NCI-H226 (cell line): ENCODE measurements at regions not wholly inside any gene's neighbourhood (a gene's known extent, or its start where the extent isn't known, plus 50 kb on each side); places are given as distances from the start of the nearest gene placed in this dataset.
"Not testable (repeated sequence)": the region's sequence is repeated elsewhere in the genome, so short reads cannot be mapped to it uniquely, and the experiment has no call there.

Experiments used
- DNase-seq: peaks from one replicate; pipeline ENCODE4 v3.0.0-alpha.2; 2015

DNA sequence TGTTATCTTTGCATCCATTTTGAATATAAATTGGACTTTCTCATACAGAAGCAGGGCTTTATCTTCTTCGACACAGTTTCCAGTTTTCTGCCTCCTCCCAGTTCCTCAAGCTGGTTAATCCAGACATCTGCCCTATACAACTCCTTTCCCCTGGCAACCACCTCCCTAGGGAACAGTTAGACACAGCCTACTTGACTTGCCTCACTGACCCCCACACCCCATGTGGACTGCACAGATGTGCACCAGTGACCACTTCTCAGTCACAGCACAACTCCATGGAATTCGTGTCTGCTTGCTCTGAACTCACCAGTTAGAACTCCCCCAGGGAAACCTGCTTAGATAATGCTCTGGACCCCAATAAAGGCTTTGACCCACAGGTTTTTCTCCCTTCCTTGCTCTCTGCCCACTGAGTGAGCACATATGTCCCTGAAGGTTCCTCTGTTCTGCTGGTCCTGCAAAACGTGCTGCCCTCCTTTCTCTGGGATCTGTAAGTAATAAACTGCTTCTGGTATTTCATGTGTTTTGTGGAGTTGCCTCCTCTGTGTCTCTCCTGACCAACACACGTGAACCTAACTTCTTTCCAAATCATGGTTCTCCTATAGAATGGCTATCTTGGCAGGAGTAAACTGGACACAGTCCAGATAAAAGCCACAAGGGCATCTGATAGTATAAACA, 351.2 kb downstream of the CD83 start:
- DNase-seq = no peak

DNA sequence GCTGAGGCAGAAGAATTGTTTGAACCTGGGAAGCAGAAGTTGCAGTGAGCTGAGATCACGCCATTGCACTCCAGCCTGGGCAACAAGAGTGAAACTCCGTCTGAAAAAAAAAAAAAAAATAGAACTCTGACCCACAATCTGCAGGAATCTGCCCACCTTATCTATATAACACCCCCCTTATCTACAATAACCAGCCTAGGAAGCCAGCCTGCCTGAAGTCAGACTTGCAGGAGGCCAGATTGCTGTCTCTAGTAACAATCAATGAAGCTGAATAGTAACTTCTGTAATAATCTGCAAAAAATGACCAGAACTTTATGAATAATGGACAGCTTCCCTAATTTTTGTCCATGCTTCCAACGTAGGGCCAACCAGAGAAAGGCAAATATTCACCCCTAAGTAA, 352.5 kb downstream of the CD83 start:
- no peak for DNase-seq

DNA sequence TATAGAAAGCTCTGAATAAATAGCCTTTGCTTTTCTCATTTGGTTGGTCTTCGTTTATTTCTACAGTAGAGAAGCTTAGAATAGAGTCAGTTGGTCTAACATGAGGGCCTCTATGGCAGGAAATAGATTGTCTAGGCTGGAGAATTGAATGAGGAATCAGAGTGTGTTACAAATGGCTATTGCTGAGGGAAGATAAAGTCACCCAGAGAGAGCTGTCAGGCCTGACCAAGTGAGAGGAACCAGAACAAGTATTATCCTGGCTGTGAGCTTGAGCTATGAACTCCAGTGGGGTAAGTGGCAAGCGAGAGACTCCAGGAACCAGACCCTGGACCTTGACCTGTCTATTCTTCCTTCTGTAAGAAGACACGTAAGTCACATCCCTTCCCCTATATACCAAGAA, 353.1 kb downstream of the CD83 start:
- no peak for DNase-seq

DNA sequence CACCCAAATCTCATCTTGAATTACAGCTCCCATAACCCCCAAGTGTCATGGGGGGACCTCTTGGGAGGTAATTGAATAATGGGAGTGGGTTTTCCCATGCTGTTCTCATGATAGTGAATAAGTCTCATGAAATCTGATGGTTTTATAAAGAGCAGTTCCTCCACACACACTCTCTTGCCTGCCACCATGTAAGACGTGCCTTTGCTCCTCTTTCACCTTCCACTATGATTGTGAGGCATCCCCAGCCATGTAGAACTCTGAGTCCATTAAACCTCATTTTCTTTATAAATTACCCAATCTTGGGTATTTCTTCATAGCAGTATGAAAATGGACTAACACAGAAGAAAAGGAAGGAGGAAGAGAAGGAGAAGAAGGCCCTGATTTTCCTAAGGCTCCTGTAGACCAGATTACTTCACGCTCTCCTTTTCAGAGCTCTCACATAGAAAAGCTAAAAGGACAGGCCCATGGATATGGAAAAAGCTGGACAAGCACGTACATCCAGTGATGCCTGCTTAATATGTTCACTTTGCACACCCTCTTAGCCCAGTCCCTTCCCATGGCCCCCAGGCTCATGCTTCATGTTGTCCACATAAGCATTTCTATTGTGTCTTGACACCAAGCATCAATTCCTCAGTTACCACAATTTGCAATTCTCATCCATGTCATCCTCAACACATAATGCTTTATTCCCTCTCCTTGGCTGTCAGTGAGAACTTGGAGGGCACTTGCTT, 354.8 kb downstream of the CD83 start:
- DNase-seq = no peak

DNA sequence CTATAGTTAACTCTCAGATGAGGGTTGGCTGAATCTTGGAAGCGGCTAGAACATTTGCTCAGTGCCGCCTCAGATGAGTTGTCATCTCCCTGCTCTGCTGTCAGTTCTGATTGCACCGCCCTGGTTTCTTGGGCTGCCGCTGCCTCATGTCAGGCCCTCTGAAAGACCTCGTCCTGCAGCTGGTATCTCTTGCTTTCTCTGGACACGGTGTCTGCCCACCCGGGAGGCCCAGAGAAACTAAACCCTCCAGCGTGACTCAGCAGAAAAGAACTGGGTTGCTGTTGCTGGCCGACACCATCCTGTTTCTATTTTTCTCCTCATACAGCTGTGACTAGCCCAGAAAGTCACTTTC, 355.4 kb downstream of the CD83 start:
- DNase-seq = no peak

DNA sequence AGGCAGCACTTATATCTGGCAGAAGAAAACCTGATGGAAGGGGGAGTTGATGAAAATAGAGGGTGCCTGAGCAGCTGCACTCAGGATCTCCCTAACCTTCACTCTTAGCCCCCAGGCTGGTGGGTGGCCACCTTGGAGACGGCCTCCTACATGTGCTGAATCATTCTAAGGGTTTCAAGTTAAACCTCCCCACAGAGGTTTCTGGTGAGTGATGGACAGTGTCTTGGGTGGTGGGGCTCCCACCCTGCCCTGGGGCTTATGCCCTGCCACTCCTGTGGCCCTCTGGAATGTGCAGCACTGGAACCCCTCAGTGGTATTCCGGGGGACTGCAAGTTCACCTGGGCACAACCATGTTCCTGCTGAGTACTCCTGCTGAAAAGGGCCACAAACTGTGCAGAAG, 357.2 kb downstream of the CD83 start:
- DNase-seq = no peak

DNA sequence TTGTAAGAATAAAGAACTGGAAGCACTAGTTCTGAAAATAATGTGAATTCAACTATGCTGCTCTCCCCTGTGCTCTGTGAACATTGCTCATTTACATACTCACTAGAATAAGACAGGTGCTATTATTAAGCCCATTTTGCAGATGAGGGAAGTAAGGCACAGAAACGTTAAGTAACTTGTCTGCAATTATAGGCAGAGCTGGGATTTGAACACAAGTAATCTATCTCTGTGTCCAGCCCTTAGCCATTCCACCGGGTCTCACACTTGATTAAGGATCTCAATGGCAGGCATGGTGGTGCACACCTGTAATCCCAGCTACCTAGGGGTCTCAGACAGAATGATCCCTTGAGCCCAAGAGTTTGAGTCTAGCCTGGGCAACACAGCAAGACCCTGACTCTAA, 357.7 kb downstream of the CD83 start:
- no peak for DNase-seq

DNA sequence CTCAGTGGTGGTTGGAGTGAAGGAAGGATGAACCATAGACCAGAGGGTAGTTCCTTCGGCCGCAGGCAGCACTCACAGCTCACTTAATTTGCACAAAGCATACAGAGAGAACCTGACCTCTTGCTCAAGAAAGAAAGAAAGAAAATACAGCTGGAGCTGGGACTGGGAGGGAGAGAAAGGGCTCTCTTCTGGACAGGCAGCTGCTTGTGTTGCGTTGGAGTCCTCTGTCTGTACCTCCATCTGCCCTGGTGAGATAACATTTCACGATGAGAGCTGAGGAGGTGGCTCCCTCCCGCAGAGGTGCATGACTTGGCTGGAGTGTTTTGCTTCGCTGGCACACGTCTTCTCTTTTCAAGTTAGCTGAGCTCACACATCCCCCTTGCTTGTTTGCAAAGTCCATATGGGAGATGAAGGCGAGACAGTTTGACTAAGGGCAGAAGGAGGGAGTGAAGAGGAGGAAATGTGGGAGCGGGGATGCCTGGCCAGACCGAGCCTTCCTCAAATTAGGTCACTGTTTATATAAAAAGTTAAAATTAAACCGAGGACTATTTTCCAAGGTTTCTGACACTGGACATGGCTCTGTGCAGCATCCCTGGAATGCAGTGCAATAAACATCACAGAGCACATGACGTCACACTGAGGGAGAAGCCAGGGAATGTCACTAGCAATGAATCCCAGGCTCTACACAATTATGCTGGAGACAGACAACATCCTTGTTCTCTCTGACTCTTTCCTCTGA, 359.4 kb downstream of the CD83 start:
- no peak for DNase-seq

DNA sequence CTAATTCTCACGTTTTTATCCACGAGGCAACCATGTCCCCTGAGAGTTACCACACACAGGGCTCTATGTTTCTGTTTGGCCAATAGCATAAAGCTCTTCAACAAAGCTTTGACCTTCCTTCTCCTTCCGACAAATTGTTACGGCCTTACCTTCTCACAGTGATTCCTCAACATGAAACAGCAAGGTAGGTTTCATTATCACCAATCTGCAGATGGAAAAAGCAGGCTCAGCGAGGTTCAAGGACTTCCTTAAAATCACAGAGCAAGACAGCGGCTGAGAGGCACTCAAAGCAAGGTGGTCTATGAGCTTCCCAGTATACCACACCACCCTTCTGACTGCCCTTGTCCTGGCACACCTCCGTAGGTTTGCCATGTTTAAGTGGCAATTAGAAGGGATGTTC, 360.0 kb downstream of the CD83 start:
- no peak for DNase-seq

DNA sequence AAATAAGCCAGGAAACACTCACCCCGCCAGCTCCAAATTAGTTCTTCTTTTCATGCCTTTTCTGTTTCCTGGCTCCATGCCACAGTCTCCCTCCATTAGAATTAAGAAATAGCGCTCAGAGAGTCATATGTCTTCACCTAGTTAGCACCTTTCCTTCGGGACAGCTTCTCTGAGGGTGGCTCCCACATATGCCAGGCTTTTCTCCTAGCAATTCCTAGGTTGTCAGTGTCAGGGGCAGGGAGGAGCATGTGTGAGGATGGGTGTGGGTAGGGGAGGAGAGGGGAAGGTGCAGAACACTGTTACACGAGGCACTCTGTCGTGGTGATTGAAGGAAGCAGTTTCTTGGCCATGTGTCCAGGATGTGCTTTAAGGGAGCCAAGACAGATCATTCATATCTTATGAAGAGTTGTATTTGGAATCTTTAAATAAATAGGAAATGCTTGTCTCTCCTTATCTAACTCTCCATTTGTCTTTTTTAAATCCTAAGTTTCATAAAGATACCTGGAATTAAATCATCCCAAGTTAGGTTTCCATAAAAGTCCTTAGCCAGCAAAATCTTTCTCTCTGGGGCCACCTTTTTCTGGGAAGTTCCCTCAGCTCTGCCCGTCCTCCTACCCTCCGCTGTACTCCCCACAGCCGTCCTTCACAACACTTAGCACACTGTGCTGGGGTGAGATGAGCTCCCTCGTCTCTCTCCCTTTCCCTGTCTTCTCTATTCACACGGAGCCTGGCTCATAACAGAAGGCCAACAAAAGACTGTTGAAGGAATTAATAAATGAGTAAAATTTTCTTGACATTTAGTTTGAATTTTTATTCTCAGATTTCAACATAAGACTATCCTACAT, 361.0 kb downstream of the CD83 start:
- peak; percentile 9 for DNase-seq

DNA sequence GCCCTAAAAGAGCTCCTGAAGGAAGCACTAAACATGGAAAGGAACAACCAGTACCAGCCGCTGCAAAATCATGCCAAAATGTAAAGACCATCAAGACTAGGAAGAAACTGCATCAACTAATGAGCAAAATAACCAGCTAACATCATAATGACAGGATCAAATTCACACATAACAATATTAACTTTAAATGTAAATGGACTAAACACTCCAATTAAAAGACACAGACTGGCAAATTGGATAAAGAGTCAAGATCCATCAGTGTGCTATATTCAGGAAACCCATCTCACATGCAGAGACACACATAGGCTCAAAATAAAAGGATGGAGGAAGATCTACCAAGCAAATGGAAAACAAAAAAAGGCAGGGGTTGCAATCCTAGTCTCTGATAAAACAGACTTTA, 364.4 kb downstream of the CD83 start:
- DNase-seq = not testable (repeated sequence)

DNA sequence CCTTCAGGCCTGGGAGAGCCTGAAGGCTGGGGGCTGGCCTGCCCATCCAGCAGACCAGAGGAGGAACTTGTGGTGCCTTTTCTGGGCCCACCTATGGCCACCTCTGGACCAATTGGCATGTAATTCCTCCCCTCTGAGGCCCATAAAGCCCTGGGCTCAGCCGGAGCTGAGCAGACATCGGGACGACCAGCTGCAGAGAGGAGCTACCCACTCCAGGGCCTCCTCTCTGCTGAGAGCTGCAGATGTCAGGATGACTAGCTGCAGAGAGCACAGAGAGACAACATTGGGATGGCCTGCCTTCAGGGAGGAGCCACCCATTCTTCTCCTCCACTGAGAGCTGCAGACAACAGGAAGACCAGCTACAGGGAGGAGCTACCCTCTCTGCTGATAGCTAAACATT, 370.1 kb downstream of the CD83 start:
- DNase-seq = no peak

DNA sequence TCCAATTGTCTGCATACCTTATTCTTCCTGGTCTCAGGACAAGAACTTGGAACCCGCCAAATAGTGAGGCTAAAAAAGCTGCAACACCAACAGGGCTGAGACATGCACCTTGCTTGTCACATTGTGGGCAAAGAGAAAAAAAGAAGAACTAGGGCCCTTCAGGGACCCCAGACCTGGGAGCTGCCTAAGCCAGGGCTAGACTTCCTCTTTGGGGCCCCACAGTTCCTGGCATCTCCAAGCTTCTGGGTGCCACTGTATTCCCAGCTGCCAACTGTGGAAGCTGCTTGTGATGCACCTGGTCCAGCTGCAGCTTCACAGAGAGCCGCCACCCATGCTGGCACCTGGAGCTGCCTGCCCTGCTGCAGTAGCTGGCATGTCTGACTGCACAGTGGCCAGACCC, 370.6 kb downstream of the CD83 start:
- no peak for DNase-seq

DNA sequence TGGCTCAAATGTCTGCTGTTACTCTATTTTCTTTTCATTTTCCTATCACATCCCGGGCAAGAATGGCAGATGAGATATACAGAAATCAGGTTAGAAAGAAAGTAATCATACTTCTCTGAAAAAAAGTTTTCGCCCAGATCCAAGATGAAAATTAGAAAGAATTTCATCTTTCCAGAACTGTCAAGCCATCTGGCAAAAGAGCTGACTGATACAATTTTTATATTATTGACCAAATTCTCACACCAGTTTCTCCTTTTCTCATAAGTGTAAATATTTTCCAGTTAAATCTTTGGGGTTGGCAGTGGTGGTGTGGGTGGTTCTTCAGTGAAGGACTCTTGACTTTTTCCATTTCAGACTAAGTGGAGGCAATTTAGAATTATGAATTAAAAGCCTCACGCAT, 371.9 kb downstream of the CD83 start:
- DNase-seq = no peak

DNA sequence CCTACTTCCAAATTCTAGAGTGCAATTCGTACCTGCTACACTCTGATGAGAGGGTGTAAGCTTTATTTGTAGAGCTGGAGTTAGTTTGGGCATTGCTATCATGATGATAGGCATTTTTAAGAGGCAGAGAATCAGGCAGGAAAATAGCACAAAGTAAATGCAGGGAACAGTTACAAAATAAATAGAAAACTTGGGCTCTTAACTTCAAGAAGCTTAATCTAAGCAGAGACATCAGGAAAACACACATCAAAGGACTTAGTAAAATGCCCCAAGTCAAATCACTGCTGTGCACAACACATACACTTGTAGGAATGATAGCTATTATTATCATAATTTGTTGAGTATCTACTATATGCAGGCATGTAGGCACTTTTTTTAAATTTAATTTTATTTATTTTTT, 381.2 kb downstream of the CD83 start:
- no peak for DNase-seq

DNA sequence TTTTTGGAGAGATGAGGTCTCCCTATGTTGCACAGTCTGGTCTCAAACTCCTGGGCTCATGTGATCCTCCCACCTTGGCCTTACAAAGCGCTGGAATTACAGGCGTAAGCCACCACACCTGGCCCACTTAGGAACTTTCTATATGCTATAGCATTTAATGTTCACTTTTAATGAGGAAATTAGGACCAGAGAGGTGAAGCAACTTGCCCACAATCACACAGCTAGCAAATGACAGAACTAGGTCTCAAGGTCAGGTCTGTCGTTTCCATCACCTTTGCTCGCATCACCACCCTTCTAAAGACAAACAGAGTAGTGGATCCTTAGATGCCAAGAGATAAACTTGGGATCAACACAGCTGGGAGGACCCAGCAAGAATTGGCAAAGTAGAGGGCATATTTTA, 381.7 kb downstream of the CD83 start:
- no peak for DNase-seq

DNA sequence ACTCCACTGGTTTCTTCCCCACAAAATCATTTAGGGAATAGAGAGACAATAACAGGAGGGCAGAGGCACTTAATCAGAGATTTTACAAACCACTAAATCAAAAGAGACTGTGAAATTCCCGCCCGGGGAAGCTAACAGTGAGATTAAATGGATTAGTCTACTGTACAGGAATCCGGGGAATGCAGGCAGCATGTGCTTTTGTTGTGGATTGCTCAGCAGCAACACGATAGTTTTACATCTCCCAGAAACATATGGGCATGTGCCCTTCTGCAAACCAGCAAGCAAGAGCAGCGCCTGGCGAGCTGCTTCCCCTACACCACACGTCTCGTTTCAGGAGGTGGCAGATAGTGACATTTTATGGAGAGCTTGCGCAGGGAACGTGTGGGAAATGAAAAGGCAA, 382.3 kb downstream of the CD83 start:
- peak; percentile 97 for DNase-seq

DNA sequence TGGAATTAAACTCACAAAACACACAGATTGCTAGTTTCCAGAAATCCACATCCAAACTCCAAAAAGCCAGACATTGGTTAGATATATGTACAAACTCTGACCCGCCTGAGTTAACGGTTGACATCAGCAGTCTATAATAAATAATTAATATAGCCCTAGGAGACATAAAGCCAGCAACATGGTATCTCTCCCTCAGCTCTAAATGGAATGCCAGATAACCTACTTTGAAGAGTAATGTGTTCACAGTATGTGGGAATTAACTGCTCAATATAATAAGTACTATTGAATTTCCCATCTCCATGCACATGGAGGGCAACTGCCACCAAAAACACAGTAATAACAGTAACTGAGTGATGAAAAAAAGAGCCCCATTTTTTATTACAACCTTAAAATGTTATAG, 383.2 kb downstream of the CD83 start:
- DNase-seq = peak; percentile 7

DNA sequence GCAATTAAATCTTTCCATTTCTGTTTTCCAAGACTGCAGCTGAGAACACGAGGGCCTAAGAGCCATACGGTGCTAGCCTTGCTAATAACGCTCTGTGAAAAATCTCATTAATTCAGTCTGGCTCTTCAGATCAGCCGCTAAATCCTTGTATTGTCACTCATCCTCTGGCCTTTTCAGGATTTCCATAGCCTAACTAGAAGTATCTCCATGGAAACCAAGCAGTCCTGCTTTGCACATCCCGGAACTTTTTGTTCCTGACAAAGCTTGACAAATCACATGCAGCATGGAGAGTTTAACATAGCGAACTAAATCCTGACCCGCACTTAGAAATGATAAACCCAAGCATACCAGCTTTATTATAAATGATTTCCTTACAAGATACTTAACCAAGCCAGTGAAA, 383.7 kb downstream of the CD83 start:
- no peak for DNase-seq

DNA sequence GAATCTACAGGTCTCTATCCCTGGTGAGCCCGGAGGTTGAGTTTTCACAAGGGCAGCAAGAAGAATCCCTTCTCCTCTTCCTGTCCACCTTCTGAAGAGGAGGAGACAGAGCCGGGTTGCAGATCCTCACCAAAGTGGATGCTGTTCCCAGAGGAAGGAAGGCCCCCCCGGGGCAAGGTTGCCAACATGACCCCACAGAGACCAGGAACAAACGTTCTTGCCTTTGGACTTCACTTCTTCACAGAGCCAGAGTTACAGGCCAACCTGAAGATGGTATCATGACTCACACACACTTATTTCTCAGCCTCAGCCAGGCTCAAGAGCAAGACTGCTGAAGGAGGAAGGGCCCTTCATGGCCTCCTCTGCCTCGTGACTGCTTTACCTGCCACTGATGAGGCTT, 384.3 kb downstream of the CD83 start:
- peak; percentile 27 for DNase-seq

DNA sequence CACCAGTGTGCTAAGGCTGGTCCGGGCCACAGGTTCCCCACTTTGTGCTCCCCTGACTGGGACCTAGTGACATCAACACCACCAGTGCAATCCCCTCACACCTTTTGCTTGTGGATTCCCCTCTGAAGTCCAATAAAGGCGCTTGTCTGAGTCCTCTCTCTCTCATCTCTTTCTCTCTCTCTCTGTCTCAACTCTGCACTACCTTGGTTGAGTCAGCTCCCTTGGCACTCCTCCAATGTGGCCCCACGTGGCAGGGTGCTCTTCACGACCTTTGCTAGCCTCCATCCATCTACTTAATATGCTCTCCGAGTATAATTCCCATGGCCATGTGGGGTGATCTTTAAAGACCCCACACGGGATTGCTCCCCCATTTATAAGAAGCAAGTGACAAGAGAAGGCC, 385.0 kb downstream of the CD83 start:
- DNase-seq = peak; percentile 48

DNA sequence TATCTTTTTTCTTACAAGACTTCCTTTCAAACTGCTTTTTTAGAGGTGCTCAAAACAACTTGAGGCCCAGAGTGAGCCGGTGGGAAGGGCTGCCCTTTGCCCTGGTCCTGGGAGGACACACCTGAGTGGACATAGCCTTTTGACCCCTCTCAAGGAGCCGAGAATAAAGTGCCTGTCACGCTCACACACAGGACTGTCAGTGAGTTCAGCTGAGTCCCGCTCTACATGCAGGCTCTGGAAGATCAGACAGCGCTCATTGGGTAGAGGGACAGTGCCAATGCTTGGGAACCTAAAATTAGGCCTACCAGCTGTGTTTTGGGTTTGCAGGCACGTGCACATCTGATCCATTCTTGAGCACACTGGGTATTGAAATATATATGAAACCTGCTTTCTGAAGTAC, 387.8 kb downstream of the CD83 start:
- DNase-seq = no peak

DNA sequence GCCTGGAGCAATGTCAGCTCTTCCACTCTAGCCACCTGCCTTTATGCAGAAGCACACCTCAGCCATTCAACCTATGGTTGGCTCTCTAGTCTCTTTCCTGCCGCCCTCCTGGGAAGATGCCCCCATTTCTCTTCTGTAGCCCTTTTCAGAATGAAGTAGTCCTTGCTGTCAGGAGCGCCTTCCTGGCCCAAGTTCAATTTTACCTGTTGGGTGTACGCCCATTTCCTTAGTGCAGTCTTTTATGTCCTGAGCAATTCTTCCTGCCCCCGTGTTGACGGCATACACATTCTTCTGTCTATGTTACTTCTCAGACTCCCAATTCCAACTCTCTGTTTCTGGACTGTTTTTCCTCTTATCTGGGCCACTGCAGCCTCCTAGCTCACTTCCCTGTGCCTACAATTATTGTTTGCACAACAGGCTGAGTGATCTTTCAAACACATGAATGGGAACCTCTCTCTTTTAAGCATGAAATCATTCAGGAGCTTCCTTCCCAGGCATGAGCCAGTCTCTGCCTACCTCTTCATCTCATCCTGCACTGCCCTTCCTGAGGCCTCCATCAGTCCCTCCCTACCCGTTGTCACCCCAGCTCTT, 389.2 kb downstream of the CD83 start:
- DNase-seq = no peak
